DOHH2 (cell line): ENCODE measurements at regions not wholly inside any gene's neighbourhood (a gene's known extent, or its start where the extent isn't known, plus 50 kb on each side); places are given as distances from the start of the nearest gene placed in this dataset.

Experiments
- EZH2phosphoT487 ChIP-seq: fragments of 200-600 bp; sonication (generic); IDR thresholded peaks from 2 replicates; pipeline ENCODE4 v1.6.1; 2017; ENCODE audit warnings: borderline replicate concordance, mild to moderate bottlenecking, antibody characterized with exemption, low read length, moderate library complexity, mixed read lengths
- TF ChIP-seq, protein P1 (sequence below): fragments of 200-600 bp; sonication (generic); IDR thresholded peaks from one replicate; pipeline ENCODE4 v1.5.1; 2014; ENCODE audit warnings: antibody characterized with exemption, mild to moderate bottlenecking, low read depth, low read length; ENCODE audit not compliant: poor library complexity, severe bottlenecking

DNA sequence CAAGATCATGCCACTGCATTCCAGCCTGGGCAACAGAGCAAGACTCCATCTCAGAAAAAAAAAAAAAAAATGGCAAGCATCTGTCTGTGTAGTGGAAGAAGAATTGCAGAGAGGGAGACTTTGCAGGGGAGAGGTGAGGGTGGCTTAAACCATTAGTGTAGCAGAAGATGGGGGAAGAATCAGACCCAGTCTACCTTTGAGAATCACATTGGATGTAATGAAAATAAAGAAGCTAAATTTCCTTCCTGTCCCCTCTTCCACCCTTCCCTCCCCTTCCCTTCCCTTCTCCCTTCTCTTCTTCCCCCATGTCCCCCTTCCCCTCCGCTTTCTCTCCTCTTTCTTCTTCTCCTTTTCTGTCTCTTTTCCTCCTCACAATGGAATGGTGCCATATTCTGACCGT, 180.8 kb upstream of the SVIL start:
- TF ChIP-seq, protein P1, sequence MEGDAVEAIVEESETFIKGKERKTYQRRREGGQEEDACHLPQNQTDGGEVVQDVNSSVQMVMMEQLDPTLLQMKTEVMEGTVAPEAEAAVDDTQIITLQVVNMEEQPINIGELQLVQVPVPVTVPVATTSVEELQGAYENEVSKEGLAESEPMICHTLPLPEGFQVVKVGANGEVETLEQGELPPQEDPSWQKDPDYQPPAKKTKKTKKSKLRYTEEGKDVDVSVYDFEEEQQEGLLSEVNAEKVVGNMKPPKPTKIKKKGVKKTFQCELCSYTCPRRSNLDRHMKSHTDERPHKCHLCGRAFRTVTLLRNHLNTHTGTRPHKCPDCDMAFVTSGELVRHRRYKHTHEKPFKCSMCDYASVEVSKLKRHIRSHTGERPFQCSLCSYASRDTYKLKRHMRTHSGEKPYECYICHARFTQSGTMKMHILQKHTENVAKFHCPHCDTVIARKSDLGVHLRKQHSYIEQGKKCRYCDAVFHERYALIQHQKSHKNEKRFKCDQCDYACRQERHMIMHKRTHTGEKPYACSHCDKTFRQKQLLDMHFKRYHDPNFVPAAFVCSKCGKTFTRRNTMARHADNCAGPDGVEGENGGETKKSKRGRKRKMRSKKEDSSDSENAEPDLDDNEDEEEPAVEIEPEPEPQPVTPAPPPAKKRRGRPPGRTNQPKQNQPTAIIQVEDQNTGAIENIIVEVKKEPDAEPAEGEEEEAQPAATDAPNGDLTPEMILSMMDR, result no peak
- no peak for TF ChIP-seq EZH2phosphoT487
